Prostate gland (tissue), 2 donors: ENCODE measurements at regions not wholly inside any gene's neighbourhood (a gene's known extent, or its start where the extent isn't known, plus 50 kb on each side); places are given as distances from the start of the nearest gene placed in this dataset.

Experiments
- CTCF ChIP-seq, 4 experiments: fragments of 200-600 bp in 2 of 4; fragments of 450-650 bp in 2 of 4; sonication (generic) in 2 of 4; IDR thresholded peaks; 1 replicate in 3 of 4; 2 replicates in 1 of 4; pipeline ENCODE4 v1.5.1; 2016 to 2019; ENCODE audit warnings: antibody characterized with exemption in 4 of 4, mild to moderate bottlenecking in 2 of 4, moderate library complexity in 2 of 4
- POLR2A ChIP-seq: fragments of 450-650 bp; IDR thresholded peaks from one replicate; pipeline ENCODE4 v1.6.1; 2016; ENCODE audit warnings: antibody characterized with exemption, mild to moderate bottlenecking
- POLR2AphosphoS5 ChIP-seq: sonication (generic); formaldehyde crosslinking; IDR thresholded peaks from one replicate; pipeline ENCODE4 v1.6.1; 2017; ENCODE audit warnings: antibody characterized with exemption

DNA sequence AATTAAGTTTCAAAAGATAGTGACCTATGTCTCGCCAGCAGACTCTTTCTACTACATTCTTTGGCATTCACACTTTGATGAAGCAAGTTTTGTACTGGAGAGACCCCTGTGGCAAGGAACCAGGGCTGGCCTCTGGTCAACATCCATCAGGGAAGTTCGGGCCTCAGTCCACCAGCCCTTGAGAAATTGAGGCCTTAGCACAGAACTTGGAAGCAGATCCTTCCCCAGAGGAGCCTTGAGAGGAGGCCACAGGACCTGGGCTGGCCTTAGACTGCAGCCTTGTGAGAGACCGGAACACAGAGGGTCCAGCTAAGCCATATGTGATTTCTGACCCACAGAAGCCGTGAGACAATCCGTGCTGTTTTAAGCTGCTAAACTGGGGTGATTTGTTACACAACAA is 317.9 kb downstream of the ZSWIM6 start:
- TF ChIP-seq CTCF (IDR thresholded peaks at IDR 0.05): no peak
- no peak for TF ChIP-seq POLR2AphosphoS5
- TF ChIP-seq POLR2A: no peak
